Hindlimb muscle (tissue), 1 donor: ENCODE measurements at regions not wholly inside any gene's neighbourhood (a gene's known extent, or its start where the extent isn't known, plus 50 kb on each side); places are given as distances from the start of the nearest gene placed in this dataset.

Experiments
- DNase-seq: peaks from one replicate; pipeline ENCODE4 v3.0.0-alpha.2; 2013

DNA sequence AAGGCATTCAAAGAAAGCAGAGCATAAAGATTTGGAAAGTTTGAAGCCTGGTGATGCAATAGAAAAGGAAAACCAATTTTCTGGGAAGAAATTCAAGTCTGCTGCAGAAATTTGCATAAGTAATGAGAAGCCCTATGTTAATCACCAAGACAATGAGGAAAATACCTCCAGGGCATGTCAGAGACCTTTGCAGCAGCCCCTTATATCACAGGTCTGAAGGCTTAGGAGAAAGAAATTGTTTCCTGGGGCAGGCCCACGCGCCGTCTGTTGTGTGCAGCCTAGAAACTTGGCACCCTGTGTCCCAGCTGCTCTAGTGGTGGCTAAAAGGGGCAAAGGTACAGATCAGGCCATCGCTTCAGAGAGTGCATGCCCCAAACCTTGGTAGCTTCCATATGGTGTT is 495.3 kb upstream of the CDH6 start:
- no peak for DNase-seq

DNA sequence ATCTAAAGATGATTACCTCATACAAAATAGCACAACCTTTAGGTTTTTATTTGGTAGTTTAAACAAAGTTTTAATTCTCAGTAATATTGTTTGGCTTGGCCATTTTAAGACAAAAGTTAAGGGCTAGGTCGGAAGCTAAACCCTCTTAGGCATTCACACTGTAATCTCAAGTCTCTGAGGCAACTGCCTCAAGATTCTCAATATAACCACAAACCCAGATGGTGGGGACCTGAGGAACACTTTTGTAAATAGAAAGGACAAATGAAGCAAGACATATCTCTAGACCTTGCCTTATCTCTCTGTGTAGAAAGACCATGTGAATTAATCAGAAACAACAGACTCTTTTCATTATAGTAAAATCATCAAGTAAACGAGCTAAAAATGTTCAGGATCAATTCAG is 500.2 kb upstream of the CDH6 start:
- no peak for DNase-seq

DNA sequence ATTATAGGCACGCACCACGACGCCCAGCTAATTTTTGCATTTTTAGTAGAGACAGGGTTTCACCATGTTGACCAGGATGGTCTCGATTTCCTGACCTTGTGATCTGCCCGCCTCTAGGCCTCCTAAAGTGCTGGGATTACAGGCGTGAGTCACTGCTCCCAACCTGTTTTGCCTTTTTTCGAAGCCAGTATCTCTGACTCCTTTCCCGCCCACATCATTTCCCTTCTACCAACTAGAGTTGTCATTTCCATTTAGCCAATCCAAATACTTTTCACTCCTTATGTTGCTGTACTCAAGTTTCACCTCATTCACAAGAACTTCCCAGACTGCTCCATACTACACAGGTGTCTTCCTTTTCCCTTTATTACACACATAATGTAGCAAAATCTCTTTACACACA is 502.6 kb upstream of the CDH6 start:
- DNase-seq, result no peak

DNA sequence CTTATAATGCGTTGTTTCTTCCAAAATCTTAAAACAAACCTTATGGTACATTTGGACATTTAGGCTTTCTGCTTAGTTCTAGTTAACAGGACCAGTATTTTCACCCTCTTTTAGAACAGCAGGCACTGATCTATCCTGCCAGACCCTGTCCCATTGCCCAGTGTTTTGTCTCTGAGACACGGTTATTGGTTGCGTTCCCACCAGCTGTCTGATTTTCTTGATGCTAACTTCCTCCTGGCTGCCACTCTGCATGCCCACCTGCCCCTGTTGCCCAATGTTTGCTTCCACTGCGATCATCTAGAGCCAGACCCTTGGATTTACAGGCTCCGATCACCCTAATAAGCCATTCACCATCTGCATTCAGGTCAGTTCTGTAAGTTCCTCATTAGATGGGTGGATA is 506.0 kb upstream of the CDH6 start:
- DNase-seq, result no peak

DNA sequence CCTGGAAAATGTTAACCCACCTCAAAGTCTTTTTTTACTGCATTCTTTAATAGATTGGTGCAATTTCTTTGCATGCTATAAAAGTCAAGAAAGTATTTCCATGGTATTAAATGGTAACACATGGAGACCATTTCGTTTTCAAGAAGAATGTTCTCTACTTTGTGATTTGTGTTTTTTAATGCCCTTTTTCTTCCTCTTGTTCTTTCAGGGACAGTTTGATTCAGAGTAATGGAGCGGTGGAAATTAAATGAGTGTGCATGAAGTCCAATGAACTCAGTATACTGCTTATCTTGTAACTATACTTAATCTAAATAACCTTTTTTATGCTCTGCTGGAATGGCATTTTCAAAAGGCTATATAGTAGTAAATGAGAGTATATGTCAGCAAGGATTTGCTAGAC is 507.0 kb upstream of the CDH6 start:
- DNase-seq, result no peak

DNA sequence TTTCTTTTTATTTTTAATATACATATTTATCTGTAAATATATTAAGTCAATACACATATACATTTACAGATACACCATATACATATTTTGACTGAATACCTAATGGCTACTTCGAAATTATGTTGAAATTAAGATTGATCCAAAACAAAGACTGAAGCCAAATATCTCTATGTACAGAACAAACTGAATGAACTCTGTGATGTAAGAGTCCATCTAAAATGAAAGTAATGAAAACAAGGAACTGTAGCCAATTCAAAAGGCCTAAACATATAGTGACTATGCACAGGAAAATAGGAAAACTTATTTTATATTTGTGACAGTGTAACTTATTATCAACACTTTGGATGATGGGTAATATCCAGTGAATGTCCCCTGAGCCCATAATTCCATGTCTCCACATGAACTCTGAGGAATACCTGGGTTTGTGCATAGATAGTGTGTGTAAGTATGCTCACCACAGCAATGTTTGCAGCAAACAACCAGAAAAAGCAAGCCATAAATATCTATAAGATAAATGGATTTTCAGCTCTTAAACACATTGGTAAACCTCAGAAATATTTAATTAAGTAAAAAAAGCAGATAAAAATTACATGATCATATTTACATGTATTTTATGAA is 517.2 kb upstream of the CDH6 start:
- no peak for DNase-seq

DNA sequence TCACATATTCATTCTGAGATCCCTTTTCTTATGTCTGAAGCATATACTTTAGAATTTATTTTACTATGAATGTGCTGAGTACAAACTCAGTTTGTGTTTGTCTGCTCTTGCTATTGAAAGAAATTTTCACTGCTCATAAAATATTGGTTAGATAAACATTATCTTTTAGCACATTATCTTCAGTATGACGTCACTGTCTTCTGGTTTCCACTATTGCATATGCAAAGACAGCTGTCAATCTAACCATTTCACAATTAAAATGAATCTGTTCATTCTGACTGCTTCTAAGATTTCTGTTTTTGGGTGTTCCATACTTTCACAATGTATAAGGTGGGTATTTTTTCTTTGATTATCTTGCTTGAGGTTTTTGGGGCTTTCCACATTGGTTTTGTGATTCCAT is 526.2 kb upstream of the CDH6 start:
- no peak for DNase-seq

DNA sequence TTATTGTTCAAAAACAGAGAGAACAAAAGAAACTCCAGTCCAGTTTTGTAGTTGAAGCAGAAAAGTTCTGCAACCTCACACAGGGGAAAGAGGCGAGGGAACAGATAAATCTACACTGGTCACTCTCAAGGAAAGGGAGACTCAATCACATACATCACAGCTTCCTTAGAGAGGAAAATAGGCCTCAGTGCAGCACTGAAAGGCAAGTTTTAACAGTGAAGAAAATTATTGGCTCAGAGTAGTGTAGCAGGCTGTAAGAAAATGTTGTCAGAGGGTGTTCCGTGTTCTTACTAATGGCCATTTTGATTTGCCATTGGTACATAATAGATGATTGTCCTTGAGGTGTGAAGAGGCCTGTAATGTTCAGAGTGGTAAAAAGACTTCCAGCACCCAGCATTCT is 530.0 kb upstream of the CDH6 start:
- no peak for DNase-seq

DNA sequence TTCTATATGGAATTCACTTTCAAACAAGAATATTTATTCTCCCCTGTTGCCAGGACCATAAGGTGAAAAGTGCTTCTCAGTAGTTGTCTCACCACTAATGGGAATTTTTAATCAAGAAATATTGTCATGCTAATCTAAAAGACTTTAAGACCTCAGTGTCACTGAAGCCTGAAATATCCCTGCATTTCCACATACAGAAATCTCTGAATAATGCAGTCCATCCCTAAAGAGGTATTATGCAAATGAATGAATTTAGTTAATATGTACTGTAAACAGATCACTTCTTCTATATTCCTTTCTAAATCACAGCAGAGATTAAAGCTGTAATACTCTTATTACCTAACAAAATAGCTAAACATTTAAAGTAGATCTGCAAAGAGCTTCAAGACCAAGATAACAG is 531.1 kb upstream of the CDH6 start:
- DNase-seq, result no peak

DNA sequence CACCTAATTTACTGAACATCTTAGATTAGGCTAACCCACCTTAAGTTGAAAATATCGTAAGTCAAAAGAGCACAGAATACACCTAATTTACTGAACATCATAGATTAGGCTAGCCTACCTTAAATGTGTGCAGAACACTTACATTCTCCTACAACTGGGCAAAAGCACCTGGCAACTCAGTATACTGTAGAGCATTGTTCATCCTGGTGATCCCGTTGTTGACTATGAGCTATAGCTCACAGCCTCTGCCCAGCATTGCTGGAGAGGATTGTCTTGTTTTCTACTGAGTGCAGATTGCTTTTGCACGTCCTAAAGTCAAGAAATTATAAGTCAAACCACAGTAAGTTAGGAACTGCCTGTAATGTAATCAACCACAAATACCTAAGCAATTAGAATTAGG is 531.8 kb upstream of the CDH6 start:
- no peak for DNase-seq

DNA sequence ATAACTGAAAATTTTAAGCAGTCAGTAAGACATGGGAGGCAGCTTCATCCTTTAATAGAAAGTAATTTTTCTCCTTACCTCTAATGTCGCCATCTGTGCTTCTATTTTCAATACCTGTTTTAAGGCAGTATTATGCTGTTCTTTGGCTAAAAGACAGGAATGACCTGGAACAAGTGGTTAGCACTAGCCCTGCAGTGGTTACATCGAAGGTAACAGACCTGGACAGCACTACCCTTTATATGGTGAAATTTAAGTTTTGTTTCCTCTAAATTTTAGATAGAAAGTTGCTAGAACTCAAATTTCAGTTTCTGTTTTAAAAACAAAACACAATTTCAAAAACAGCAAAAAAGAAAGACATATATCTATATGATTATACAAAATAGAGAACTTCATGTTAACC is 534.1 kb upstream of the CDH6 start:
- no peak for DNase-seq

DNA sequence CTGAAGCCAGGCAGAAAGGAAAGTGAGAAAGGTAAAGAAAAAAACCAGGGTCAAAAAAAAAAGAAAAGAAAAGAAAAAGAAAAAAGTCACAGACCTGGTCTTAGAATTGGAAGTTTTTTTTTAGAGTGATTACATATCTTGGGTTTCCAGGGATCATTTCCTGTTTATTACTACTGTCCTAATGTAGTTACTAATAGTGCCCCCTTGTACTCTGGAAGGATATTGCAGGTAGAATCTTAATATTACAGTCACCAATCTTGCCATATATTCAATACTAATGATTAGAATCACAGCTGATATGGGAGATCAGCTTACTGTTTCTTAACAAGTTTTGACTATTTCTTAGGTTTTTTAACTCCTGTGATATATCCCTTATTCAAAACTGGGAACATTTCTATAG is 543.2 kb upstream of the CDH6 start:
- DNase-seq, result no peak

DNA sequence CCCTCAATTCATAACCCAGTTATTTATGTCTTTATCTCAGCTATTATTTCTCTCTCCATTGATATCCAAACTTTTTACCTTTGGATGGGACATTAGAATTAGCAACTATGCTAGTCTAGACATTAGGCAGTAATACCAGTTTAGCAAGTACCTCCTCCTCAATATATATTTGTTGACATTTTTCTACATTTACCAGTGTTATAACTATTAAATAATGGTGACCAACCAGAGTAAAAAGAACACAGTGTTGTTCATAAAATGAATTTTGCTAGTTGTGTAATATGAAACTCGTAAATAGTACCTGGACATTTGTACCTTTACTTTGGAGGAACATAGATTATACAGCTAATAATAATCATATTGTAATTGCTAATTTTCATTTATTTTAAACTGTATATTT is 554.6 kb upstream of the CDH6 start:
- no peak for DNase-seq

DNA sequence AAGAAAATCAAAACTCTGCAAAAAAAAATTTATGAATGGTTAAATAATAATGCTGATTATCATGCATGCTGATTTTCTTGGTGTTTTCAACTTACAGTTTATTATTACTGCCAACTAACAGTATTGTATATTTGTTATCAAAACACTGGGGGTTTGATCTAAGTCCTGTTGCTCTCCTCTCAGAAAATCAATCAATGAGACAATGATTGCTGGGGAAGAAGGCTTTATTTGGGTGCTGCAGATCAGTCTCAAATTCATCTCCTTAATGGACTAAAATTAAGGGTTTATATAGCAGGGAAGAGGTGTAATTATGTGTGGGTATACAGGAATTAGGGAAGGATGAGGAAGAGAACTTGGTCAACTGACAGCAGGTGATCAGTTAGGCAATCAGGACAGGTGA is 565.5 kb upstream of the CDH6 start:
- DNase-seq, result no peak

DNA sequence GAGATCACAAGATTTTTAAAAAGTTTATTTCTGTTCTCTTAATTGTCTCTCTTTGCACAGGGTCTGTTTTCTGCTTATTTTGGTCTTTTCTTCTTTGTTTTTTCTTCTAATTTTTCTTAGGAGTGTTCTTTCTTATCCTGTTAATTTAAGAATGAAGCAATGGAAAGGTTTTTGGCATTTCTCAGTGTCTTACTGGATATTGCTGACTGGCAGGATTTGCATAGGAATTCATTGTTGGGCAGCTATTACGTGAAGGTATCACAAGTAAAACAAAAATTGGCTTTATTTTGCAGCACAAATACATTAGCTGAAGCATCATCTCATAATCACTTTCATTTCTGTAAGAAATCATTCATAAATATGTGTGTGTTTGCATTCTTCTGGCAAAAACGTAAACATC is 566.9 kb upstream of the CDH6 start:
- no peak for DNase-seq

DNA sequence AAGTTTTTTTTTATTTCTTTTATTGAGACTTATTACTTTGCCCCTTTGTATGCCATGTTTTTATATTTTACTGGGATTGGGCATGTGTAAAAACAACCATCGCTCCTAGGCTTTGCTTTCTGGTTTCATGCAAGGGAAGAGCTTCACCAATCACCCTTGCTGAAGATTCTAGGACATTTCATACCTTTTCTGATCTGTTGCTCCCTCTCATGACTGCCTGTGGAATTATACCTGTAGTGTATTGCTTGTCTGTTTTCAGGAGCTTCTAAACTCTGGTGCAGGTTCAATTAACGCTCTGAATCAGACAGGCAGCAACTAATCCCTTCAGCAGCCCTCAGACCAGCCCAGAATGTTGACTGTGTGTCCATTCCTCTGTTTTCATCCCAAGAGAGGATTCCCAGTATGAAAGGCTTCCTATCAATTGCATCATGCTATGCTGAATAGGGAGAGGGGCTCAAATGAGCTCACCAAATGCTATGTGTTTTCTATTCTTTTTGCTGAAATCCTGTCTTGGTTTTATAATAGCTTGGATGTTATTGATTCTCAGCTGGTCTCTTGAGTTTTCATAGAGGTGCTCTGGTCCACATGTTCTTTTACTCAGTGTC is 572.9 kb upstream of the CDH6 start:
- DNase-seq, result no peak

DNA sequence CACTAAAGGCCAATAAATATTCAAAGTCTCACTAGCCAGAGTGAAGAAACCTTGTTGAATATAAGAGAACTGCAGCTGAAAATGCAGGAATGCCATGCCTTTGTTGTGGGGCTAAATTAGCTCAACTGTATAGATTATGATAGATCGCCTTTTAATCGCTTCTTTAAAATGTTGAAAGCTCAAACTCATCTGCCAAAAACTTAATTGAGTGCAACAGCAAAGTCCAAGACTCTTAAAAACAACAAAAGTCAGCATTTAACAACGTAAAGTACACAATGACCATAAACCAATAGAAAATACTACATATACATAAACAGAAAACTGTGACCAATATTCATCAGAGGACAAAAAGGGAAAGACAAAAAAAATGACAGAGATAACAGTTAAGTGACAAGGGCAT is 585.0 kb upstream of the CDH6 start:
- no peak for DNase-seq

DNA sequence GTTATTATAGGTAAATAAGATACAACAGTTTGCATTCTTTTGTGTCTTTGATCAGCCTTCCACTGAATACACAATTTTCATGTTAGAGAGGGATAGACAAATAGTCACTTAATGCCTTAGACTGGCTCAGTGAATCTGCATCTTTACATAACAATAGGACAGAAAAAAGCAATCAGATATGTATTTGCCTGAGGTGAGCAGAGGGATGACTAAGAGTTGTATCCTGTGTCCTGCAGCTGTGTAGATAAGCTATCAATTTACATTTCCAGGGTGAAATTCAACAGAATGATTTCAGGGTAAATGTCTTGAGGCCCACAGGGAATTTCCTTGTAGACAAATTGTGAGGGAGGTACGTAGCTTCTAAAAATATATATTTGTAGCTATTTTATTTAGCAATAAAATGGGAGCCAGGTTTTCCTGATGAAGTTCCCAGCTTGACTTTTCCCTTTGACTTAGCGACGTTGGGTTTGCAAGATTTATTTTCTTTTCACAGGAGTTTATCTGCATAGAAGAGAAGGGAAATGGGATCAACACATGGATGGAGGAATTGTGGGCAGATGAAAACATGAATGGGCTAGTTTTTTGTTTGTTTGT is 586.1 kb upstream of the CDH6 start:
- no peak for DNase-seq

DNA sequence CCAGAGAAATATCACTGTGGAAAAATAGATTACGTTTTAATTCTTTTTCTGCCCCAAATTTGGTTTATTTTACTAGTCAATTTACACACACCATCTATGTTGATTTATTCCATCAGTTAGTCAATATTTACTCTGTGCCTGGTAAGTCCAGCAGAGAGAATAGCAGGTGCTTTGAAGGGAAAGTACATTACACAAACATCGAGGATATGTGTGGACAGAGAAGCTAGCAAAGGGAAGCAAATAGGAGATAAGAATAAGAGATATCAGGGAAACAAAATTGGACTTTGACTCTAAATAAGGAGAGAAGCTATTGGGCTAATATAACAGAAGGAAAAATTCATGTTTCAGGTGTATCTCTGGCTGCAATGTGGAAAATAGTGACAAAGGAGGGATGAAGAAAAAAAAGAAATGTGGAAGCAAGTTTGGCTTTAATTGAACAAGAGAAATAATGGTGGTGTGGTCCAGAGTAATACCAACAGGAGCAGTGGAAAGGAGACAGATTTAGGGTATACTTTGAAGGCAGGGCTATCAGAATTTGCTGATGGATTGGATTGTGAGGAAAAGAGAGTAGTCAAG is 587.7 kb upstream of the CDH6 start:
- no peak for DNase-seq

DNA sequence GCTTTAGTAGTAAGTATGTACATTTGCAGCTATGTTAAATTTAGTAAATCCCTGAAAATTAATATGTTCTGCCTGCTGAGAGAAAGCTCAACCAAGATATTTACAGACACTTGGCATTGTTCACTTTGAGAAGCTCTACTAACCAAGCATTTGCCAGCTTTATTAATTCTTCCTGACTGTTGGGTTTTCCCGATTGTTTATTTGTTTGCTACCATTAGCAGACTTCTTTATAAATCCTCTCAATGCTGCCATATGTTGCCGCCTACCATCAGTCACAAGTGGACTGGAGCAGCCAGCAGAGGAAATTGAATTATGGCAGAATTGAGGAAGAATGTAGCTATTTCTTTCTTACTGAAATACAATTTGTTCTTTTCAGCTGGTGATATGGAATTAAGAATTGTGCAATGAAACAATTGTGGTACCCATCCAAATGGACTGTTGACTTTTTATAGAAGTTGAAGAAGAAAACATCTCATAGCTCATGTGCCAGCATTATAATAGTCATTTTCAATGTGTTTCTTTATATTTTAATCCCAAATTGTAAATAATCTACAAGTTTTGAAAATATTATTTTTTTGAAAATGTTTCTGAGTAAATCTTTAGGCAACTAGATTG is 588.7 kb upstream of the CDH6 start:
- no peak for DNase-seq

DNA sequence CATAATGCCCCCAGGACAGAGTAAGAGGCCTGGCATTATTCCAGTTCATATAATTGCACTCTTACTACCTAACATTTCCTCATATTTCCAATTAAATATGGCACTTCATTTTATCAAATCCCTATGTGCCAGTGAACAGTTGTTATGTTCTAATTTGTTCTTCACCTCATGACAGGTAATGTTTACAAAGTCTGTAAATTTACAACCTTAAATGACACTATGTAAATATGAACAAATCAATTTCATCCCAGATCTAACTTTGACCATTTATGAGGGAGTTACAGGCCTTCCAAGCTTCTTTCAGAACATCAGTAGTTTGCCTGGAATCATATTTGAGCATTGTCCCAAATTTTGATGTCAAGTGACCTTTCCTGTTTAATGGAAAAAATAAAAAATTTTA is 592.6 kb upstream of the CDH6 start:
- DNase-seq, result no peak

DNA sequence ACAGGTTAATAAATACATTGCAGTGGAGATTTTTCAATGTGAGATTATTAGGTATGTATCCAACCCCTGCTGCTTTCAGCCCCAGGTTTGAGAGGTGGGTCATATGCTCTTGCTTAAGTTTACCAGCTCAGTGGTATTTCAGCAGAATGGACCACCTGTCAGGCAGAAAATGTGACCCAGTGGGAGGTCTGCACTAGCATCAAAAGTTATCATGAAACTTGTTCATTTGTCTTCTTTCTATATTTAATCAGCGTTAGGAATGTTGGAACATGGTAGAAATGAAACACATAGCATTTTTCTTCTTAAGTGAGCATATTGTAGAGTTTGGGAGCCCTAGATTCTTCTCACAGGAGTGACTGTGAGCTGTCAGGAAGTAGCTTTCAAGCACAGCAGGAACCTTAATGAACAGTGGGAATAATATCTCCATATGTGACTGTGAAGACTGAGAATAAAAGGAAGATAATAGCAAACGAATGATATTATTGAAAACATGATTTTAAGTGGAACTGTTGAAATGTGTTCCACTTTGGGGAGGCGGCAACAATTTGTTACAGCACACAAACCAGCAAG is 596.9 kb upstream of the CDH6 start:
- no peak for DNase-seq

DNA sequence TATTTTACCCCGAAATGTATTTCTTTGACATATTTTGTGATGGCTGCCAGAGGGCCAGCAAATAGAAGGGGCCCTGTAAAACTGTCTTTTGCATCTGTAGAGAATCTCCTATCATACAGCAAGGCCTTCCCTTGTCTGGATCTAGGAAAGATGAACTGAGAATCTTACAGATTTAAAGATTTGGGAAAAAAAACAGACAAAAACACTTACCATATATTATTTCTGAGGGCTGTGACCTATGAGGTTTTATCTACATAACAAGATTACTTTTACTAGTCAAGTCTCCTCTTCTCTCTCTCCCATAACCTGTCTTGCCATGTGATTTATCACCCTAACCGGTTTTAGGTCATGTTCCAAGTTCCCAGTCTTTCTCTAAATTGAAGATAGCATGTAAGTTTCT is 599.2 kb upstream of the CDH6 start:
- no peak for DNase-seq

DNA sequence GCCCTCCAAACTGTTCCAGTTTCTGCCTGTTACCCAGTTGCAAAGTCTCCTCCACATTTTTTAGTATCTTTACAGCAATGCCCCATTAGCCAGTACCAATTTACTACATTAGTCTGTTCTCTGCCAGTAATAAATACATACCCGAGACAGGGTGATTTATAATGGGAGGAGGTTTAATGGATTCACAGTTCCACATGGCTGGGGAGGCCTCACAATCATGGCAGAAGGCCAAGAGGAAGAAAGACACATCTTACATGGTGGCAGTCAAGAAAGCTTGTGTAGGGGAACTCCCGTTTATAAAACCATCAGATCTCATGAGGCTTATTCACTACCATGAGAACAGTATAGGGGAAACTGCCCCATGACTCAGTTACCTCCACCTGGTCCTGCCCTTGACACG is 600.7 kb upstream of the CDH6 start:
- DNase-seq, result no peak
